GM13977 (cell line): ENCODE measurements at regions not wholly inside any gene's neighbourhood (a gene's known extent, or its start where the extent isn't known, plus 50 kb on each side); places are given as distances from the start of the nearest gene placed in this dataset.

Experiments
- DNase-seq: peaks from one replicate; pipeline ENCODE4 v3.0.0; 2012; ENCODE audit warnings: low spot score
- CTCF ChIP-seq: IDR thresholded peaks from 2 replicates; pipeline ENCODE4 v1.5.1; 2012; ENCODE audit warnings: mild to moderate bottlenecking, control low read depth; ENCODE audit not compliant: insufficient read depth; ENCODE audit errors: extremely low read depth, missing control alignments
- in situ Hi-C: fragments of 300-500 bp; cut with MboI; formaldehyde crosslinking; loops from one replicate; pipeline ENCODE4 v1.12.0; 2022; ENCODE audit warnings: low sequenced_read_pairs, low pct_unique_long_range_greater_than_20kb, mixed read lengths, inconsistent platforms; ENCODE audit not compliant: unreplicated experiment

- no peak for DNase-seq
- in situ Hi-C loops = no loop called here
Measured at GRCh38 chr5:135195270-135195608, 161.2 kb upstream of the PITX1 start.

GRCh38 chr5:135194573-135195269, 160.7 kb upstream of the PITX1 start:
- in situ Hi-C loops = no loop called here
- TF ChIP-seq CTCF = no peak
- DNase-seq = no peak

More at GRCh38 chr5:135195270-135195608, 161.2 kb upstream of the PITX1 start:
- TF ChIP-seq CTCF = no peak

- in situ Hi-C loops = no loop called here
- no peak for TF ChIP-seq CTCF
- no peak for DNase-seq
Measured at GRCh38 chr5:135194126-135194488, 160.1 kb upstream of the PITX1 start.

DNA sequence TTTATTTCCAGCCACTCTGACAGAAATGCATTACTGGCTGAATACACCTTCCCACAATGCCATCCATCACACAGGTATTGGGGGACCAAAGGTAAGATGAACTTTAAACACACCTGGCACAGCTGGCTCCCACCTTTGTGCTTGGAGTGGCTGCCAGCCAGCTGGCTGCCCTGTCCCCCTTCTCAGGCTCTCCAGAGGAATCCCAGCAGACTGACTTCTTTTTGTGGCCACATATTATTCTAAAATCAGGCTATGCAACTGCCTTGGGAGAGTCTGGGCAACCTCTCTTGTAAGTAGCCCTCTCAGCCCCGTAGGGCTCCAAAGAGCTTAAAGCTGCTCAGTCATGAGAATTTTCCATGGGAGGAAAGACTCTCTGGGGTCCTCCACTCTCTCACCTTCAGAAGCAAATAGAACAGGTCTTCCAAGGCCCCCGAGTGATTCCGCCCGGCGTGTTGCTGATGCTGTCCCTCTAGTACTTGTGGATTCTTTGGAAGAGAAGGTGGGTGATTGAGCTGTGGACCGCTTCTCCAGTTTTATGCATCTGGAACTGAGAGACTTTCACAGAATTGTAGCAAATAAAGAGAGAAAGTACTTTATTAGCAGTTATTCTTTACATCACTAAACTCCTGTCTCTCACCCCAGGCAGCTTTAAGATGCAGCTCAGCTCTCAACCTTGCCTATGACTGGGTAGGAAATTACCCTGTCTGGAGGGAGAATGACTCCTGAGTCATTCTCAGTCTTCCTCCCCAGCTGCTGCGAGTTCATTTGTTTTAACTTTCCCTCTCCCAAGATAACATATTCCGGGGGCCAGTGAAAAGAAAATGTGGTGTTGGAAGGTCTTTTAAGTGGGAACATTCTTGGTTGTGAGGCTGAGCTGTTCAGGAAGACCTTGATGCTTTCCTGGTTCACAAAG, 159.4 kb upstream of the PITX1 start:
- DNase-seq = no peak
- in situ Hi-C loops = no loop called here
- TF ChIP-seq CTCF = no peak

DNA sequence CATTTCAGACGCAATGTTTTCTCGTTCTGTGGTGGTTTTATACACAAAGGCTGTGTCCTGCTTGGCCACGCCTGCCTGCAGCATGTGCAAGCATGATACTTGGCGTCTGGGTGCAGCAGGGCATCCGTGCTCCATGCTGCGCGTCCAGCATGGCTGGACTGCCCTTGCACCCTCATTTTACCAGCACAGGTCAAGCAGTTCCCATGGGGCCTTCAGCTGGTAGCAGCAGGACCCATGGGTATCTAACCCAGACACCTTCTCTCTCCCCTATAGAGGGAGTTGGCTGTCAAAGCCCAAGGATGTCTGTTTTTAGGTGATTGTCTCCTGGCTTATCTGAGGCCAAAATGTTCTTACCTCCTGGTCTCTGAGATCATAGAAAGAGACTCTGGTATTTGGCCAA, 158.3 kb upstream of the PITX1 start:
- DNase-seq = no peak
- TF ChIP-seq CTCF = no peak
- in situ Hi-C loops = no loop called here

GRCh38 chr5:135191084-135191826, 157.2 kb upstream of the PITX1 start:
- DNase-seq = peak; percentile 81
- in situ Hi-C loops = no loop called here
- TF ChIP-seq CTCF = peak; percentile 95
